Mucosa of gallbladder (tissue), 1 donor: ENCODE measurements at regions not wholly inside any gene's neighbourhood (a gene's known extent, or its start where the extent isn't known, plus 50 kb on each side); places are given as distances from the start of the nearest gene placed in this dataset.

Source experiments
- DNase-seq: peaks from one replicate; pipeline ENCODE4 v3.0.0-alpha.2; 2020; ENCODE audit warnings: low spot score
- donor health status: DM: no; HTN: no; CAD: no.

GRCh38 chrY:12559007-12559406 lies 142.0 kb upstream of the USP9Y start:
- DNase-seq = no peak

- DNase-seq = no peak
These were observed 124.8 kb upstream of the USP9Y start for GRCh38 chrY:12576278-12576677.

- DNase-seq = no peak
These were observed 107.4 kb upstream of the USP9Y start for GRCh38 chrY:12593532-12594216.

GRCh38 chrY:12598783-12599182 lies 102.2 kb upstream of the USP9Y start:
- no peak for DNase-seq

- no peak for DNase-seq
These were observed 95.6 kb upstream of the USP9Y start for GRCh38 chrY:12605426-12605825.

- DNase-seq = no peak
These were observed 90.2 kb upstream of the USP9Y start for GRCh38 chrY:12610861-12611260.

GRCh38 chrY:12615733-12616446 lies 85.1 kb upstream of the USP9Y start:
- no peak for DNase-seq

- no peak for DNase-seq
These were observed 79.5 kb upstream of the USP9Y start for GRCh38 chrY:12621454-12622081.

- DNase-seq = no peak
These were observed 77.8 kb upstream of the USP9Y start for GRCh38 chrY:12623204-12623603.

GRCh38 chrY:12642986-12643385 lies 58.0 kb upstream of the USP9Y start:
- no peak for DNase-seq

- DNase-seq = no peak
These were observed 57.2 kb upstream of the USP9Y start for GRCh38 chrY:12643693-12644348.

- no peak for DNase-seq
These were observed 49.9 kb upstream of the USP9Y start for GRCh38 chrY:12651095-12651494.
